RWPE1 (cell line): ENCODE measurements at regions not wholly inside any gene's neighbourhood (a gene's known extent, or its start where the extent isn't known, plus 50 kb on each side); places are given as distances from the start of the nearest gene placed in this dataset.

Experiments
- CTCF ChIA-PET: fragments of 350-600 bp; sonication (Branson Sonifier 250); formaldehyde crosslinking; extraction: SDS; loops from one replicate; lab custom pipeline; 2021; lab: Yijun Ruan, JAX
- POLR2A ChIA-PET: fragments of 400-600 bp; formaldehyde crosslinking; extraction: SDS; loops from one replicate; lab custom pipeline; 2020; ENCODE audit warnings: antibody characterized with exemption; ENCODE audit not compliant: low non-redundant PET; lab: Yijun Ruan, JAX
- DNase-seq: peaks from one replicate; pipeline ENCODE4 v3.0.0; 2012; ENCODE audit warnings: low spot score
- H3K27ac ChIP-seq: fragments of 450-650 bp; 2 replicates; pipeline ENCODE4 v1.5.1; 2017
- CTCF ChIP-seq: fragments of 450-650 bp; conservative IDR thresholded peaks from 2 replicates; pipeline ENCODE4 v1.5.1; 2017; ENCODE audit warnings: low read depth, mild to moderate bottlenecking

- DNase-seq: no peak
- no peak overlapping the region for H3K27ac ChIP-seq
- TF ChIP-seq CTCF: no peak
- CTCF ChIA-PET: no interaction called here
- POLR2A ChIA-PET: no interaction called here
These were observed 188.5 kb upstream of the SNX2 start for GRCh38 chr5:122586351-122586750.

DNA sequence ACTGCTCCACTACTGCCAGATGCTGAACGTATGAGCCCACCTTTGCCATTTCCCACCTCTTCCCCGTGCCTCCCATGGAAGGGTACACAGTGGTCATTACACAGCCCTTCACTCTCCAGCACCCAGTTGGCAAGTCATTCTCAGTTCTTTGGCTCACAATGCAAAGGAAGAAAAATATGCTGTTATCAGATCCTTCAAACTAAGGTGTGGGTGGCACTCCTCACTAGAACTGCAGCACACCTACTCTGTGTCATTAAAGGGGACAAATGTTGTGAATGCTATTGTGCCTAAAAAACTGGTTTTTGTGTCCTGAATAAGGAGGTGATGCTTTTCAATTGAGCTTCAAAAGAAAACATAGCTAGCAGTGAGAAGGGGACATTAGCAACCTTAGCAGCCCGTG is 183.1 kb upstream of the SNX2 start:
- CTCF ChIA-PET: interaction anchor here (0.6 kb wide), 1 partner anchor 361 kb away, joined by 3 read pairs; no protein-coding TSS in a partner anchor
- POLR2A ChIA-PET: no interaction called here
- no peak for TF ChIP-seq CTCF
- no peak overlapping the region for H3K27ac ChIP-seq
- no peak for DNase-seq

DNA sequence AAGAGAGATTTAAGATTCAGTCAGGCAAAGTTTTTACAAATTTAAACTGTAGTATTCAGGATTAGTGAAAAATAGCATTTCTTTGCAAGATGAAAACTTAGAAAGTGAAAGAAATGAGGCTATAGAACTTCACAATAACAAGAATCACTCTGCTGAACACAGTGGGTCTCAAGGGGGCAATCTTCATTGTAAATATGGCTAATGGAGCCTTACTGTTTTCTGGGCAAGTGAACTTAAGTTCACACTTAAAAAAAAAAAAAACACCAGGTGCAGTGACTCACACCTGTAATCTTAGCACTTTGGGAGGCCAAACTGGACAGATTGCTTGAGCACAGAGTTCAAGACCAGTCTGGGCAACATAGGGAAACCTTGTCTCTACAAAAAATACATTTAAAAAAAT is 175.9 kb upstream of the SNX2 start:
- H3K27ac ChIP-seq: no peak overlapping the region
- no peak for DNase-seq
- ChIA-PET CTCF (no interaction called here), POLR2A (no interaction called here)
- no peak for TF ChIP-seq CTCF

DNA sequence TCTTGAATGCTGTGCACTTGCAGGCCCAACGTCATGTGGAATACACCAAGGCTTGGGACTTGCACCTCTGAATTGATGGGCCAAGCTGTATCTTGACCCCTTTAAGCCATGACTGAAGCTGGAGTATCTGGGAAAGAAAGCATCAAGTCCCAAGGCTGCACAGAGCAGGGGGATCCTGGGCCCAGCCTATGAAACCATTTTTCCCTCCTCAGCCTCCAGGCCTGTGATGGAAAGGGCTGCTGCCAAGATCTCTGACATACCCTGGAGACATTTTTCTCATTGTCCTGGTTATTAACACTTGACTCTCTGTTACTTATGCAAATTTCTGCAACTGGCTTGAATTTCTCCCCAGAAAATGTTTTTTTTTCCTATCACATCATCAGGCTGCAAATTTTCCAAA is 174.0 kb upstream of the SNX2 start:
- ChIA-PET POLR2A (no interaction called here), CTCF (no interaction called here)
- TF ChIP-seq CTCF: no peak
- no peak overlapping the region for H3K27ac ChIP-seq
- DNase-seq: no peak

GRCh38 chr5:122602700-122603099 is 172.2 kb upstream of the SNX2 start:
- H3K27ac ChIP-seq: no peak overlapping the region
- ChIA-PET POLR2A (no interaction called here), CTCF (no interaction called here)
- no peak for DNase-seq
- TF ChIP-seq CTCF: no peak

DNA sequence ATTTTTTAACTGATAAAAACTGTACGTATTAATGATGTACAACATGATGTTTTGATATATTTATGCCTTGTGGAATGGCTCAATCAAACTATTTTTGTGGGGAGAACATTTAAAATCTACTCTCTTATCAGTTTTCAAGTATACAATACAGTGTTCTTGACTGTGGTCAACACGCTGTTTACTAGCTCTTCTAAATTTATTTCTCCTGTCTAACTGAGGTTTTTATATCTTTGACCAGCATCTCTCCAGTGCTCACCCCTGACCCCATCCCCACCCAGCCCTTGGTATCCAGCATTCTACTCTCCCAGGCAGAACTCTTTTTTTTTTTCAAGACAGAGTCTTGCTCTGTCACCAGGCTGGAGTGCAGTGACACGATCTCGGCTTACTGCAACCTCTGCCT is 169.6 kb upstream of the SNX2 start:
- no peak for DNase-seq
- ChIA-PET POLR2A (no interaction called here), CTCF (no interaction called here)
- H3K27ac ChIP-seq: no peak overlapping the region
- TF ChIP-seq CTCF: no peak

DNA sequence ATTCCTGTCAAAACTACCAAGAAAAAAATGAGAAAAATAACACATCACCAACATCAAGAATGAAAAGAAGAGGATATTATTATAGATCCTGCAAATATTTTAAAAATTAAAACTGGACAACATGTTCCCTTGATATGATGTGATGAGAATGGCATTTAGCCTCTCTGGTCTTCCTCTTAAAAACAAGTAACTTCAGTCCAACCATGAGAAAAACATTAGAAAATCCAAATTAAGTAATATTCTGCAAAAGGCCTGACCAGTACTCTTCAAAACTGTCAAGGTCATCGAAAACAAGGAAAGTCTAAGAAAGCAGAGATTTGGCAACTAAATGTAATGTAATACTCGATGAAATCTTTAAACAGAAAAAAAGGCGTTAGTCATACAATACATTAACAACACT is 167.1 kb upstream of the SNX2 start:
- H3K27ac ChIP-seq: no peak overlapping the region
- ChIA-PET CTCF (interaction anchor here (0.5 to 0.6 kb wide), 2 partner anchors 55 to 329 kb away, joined by 3 read pairs; no protein-coding TSS in a partner anchor), POLR2A (no interaction called here)
- TF ChIP-seq CTCF: no peak
- DNase-seq: no peak
